ENCODE measurements at regions not wholly inside any gene's neighbourhood (a gene's known extent, or its start where the extent isn't known, plus 50 kb on each side); places are given as distances from the start of the nearest gene placed in this dataset.
"Not testable (repeated sequence)": the region's sequence is repeated elsewhere in the genome, so short reads cannot be mapped to it uniquely, and the experiment has no call there.

GRCh38 chrX:125198546-125198945, 121.1 kb upstream of the TEX13C start:
- intact Hi-C loops (cut with micrococcal nuclease), result no loop called here

DNA sequence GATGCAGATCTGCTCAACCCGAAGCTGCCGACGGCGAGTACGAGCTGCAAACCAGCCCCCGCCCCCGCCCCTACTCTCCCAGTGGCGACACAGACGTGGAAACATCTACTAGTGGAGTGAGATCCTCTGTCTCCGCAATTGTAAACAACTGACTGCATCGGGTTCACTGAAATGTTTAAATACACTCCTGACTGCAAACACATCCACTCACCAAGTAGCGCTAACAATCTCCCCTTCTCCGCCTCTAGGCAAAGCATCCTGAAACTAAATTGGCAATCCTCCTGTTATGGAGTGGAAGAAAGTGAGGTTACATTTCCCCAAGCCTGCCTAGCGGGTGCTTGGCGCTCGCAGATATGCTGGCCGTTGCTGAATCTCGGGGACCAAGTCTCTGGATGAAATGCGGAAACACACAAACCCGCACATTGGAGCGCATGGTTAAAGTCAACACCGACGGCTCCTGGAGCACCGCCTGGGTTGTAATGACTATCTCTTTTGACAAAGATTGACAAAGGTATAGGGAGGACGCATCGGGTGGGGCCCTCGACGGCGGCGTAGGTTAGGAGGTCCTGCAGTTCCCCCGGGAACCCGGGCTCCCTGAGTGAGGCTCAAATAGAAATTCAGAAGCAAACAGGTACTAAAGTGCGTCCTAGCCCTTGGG, 117.0 kb upstream of the TEX13C start:
- intact Hi-C loops (cut with micrococcal nuclease), result loop anchor here (10.0 kb wide), 2 partner anchors 988 to 1238 kb away; partner anchors contain the start of gene STAG2

GRCh38 chrX:125203365-125203736, 116.3 kb upstream of the TEX13C start:
- intact Hi-C loops (cut with micrococcal nuclease), result loop anchor here (10.0 kb wide), 2 partner anchors 989 to 1239 kb away; partner anchors contain the start of gene STAG2

DNA sequence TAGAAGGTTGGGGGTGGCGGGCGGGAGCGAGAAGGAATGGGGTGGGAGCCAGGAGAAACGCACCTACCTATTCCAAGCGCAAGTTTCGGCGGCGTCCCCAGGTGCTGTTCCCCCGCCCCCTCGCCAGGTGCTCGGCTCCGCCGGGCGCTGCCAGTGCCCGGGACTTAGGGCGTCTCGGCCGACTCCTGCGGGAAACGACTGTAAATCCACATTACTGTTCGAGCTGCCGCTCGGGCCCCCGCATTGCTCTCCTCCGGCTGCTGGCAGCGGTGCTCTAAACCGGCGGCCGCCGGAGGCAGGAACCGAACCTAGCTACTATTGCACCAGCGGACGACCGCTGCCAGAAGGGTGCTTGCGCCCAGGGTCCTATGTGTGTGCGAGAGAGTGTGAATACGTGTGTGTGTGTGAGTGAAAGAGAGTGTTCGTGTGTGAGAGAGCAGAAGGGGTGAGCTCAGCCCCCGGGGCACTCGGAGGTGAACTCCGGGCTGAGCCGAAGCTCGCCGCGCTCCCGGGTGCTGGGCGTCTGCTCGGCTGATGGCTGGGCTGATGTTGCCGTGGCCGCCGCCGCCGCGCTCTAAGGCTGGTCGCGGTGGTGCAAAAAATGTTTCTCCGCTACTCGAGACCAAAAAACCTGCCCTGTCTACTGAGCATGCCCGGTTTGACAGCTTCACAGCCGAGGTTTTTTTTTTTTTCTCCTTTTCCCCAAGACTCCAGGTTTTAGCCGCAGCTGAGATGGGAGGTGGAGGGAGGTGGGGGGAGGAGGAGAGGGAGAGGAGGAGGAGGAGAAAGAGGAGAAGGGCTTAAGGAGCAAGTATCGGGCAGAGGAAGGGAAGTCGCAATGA, 115.7 kb upstream of the TEX13C start:
- intact Hi-C loops (cut with micrococcal nuclease), result loop anchor here (10.0 kb wide), 2 partner anchors 989 to 1239 kb away; partner anchors contain the start of gene STAG2

GRCh38 chrX:125204681-125205132, 115.0 kb upstream of the TEX13C start:
- intact Hi-C loops (cut with micrococcal nuclease), result loop anchor here (5.0 to 10.0 kb wide), 3 partner anchors 797 to 1240 kb away; partner anchors contain the start of gene STAG2

DNA sequence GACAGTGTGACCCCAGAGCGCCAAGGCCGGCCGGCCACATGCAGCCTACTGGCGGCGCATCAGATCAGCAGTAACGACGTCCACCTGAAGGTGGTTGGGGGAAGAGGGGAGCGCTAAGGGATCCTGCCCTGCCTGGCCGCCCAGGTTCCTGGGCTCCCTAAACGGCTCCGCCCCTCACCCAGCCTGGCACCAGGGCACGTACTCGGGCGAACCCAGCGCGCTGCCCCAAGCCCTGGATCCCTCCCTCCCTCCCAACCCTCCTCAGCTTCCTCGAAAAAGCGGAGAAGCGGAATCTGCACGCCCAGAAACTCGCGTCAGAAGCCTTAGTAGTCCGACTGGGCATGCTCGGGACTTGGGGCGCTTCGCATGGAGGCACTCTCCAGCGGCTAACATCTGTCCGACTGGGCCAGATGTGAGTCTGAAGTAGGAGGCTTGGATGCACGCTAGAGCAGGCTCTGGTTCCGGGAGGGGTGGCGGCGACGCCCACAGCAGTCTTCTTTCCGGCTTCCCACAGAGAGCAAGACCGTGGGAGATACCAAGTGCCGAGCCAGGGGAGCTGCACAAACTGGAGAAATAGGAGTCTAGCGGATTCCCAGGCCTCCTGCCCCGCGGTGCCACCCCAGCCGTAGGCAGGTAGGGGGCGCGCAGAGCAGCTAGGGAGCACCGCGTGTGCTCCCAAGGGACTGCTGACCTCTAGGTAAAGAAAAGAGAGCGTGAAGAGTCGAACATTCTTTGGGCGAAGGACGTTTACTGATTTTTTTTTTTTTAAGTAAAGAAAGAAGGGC, 114.3 kb upstream of the TEX13C start:
- intact Hi-C loops (cut with micrococcal nuclease), result loop anchor here (5.0 to 10.0 kb wide), 3 partner anchors 798 to 1241 kb away; partner anchors contain the start of gene STAG2

DNA sequence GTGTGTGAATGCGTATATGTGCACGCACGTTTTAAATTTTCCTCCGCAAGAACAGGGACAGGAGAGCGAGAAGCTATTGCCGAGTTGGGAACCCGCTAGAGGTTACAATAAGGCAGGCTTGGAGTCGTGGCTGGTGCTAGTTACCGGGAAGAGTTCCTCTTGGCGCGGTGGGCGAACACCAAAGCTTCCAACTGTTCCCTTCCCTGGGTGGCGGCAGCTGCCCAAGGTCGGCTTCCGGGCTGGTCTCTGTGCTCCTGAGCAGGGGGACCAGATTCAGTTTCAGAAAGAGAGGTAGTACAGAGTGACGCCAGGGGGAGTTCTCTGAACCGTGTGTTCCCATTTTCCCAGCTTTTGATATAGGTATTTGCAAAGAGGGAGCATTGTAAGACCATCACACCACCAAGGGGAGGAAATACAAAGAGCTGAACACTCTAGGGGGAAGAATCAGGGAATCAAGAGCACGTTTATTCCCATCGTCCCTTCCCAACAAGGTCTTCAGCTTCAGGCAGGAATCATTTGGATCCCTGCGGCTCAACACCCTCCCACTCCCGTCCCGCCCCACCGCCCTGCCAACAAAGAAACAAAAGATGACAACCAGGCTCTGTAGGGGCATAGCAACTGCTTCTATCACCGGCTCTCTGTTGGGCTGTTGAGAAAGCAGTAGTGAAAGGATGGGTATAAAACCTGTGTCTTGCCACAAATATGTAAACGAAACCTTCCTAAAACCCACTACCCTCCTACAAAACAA, 113.6 kb upstream of the TEX13C start:
- intact Hi-C loops (cut with micrococcal nuclease), result loop anchor here (5.0 to 10.0 kb wide), 3 partner anchors 799 to 1241 kb away; partner anchors contain the start of gene STAG2

- intact Hi-C loops (cut with micrococcal nuclease), result no loop called here
These were observed 109.5 kb upstream of the TEX13C start for GRCh38 chrX:125210146-125210545.

- intact Hi-C loops (cut with micrococcal nuclease), result no loop called here
These were observed 99.8 kb upstream of the TEX13C start for GRCh38 chrX:125219852-125220251.

GRCh38 chrX:125236955-125237354, 82.7 kb upstream of the TEX13C start:
- intact Hi-C loops (cut with micrococcal nuclease), result no loop called here

DNA sequence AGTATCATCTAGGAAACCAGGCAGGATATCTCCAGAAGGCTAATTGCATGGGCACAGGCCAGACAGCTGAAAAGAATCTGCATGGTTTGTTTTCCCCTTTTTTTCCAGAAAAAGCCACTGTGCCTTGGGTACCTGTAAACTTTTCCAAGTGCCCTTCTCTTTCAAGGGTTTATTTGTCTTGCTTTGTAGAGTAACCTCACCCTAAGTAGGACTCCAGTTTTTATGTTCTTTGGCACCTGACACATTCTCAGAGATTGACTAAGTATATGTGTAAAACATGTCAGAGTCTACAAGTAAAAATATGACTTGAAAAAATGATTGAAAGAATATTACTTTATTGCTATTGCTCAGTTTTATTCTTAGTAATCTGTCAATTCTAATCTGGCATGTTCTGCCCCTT, 70.7 kb upstream of the TEX13C start:
- intact Hi-C loops (cut with micrococcal nuclease), result no loop called here

DNA sequence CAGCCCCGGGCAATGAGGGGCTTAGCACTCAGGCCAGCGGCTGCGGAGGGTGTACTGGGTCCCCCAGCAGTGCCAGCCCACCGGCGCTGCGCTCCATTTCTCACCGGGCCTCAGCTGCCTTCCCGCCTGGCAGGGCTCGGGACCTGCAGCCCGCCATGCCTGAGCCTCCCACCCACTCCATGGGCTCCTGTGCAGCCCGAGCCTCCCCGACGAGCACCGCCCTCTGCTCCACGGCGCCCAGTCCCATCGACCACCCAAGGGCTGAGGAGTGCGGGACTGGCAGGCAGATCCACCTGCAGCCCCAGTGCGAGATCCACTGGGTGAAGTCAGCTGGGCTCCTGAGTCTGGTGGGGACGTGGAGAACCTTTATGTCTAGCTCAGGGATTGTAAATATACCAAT, 63.9 kb upstream of the TEX13C start:
- intact Hi-C loops (cut with micrococcal nuclease), result not testable (repeated sequence)

DNA sequence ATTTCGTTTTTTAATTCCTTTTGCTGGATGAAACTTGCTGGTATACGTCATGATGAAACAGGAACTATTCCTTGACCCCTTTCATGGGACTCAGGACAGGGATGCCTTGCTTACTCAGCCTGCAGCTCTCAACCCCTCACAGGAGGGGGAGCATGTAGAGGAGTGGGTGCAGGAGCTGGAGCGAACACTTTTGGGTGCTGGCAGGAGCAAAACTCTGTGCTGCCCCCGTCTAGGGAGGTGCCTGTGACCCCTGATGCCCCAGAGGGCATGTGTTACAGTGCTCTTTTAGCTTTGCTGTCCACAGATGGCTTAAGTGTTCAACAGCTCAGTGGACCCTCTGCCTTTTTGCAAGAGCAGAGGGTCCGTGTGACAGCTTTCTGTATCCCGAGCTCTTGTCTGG, 56.8 kb upstream of the TEX13C start:
- intact Hi-C loops (cut with micrococcal nuclease), result no loop called here

- intact Hi-C loops (cut with micrococcal nuclease), result no loop called here
These were observed 53.5 kb upstream of the TEX13C start for GRCh38 chrX:125266153-125266660.

Data from T-helper 1 cell treated with Interleukin-12 subunit alpha and Interleukin-12 subunit beta and Interleukin-4 antibody, amounts not matched to agents 30 ng/mL and 1 ng/mL, for 36 hours (primary cell).